Trophoblast cell (in vitro differentiated cells and primary cell): ENCODE measurements at regions not wholly inside any gene's neighbourhood (a gene's known extent, or its start where the extent isn't known, plus 50 kb on each side); places are given as distances from the start of the nearest gene placed in this dataset.
"Not testable (repeated sequence)": the region's sequence is repeated elsewhere in the genome, so short reads cannot be mapped to it uniquely, and the experiment has no call there.

ENCODE experiments used
- DNase-seq, 2 donors: peaks; one replicate each; pipeline ENCODE4 v3.0.0-alpha.2; 2016
- H2AFZ ChIP-seq: 2 replicates; pipeline ENCODE4 v1.6.1; 2013; ENCODE audit warnings: low read length, moderate library complexity, mild to moderate bottlenecking; ENCODE audit not compliant: insufficient read depth, poor library complexity
- H2AK5ac ChIP-seq: 2 replicates; pipeline ENCODE4 v1.6.1; 2013; ENCODE audit warnings: mild to moderate bottlenecking, low read length
- H2BK120ac ChIP-seq: 2 replicates; pipeline ENCODE4 v1.6.1; 2013; ENCODE audit warnings: low read length, mild to moderate bottlenecking, moderate library complexity; ENCODE audit not compliant: insufficient read depth, poor library complexity
- H2BK12ac ChIP-seq: 2 replicates; pipeline ENCODE4 v1.6.1; 2013; ENCODE audit warnings: mild to moderate bottlenecking, low read length, moderate library complexity
- H2BK5ac ChIP-seq: 2 replicates; pipeline ENCODE4 v1.6.1; 2013; ENCODE audit warnings: low read length, low read depth, moderate library complexity, mild to moderate bottlenecking; ENCODE audit not compliant: poor library complexity
- H3K14ac ChIP-seq: 2 replicates; pipeline ENCODE4 v1.6.1; 2013; ENCODE audit warnings: mild to moderate bottlenecking, low read length
- H3K18ac ChIP-seq: 2 replicates; pipeline ENCODE4 v1.6.1; 2013; ENCODE audit warnings: mild to moderate bottlenecking, low read length
- H3K23ac ChIP-seq: 2 replicates; pipeline ENCODE4 v1.6.1; 2013; ENCODE audit warnings: low read length
- H3K27ac ChIP-seq: 2 replicates; pipeline ENCODE4 v1.5.1; 2013; ENCODE audit warnings: low read depth, mild to moderate bottlenecking, inconsistent platforms, low read length, moderate library complexity
- H3K27me3 ChIP-seq: 2 replicates; pipeline ENCODE4 v1.6.1; 2013; ENCODE audit warnings: inconsistent platforms, mild to moderate bottlenecking, low read length, moderate library complexity; ENCODE audit not compliant: insufficient read depth
- H3K36me3 ChIP-seq, 2 experiments: 1 replicate in 1 of 2; 2 replicates in 1 of 2; pipeline ENCODE4 v1.6.1; 2013; ENCODE audit warnings: low read length in 2 of 2, mild to moderate bottlenecking in 2 of 2, moderate library complexity in 1 of 2; ENCODE audit not compliant: insufficient read depth in 2 of 2, control insufficient read depth in 1 of 2
- H3K4ac ChIP-seq: 2 replicates; pipeline ENCODE4 v1.6.1; 2013; ENCODE audit warnings: low read depth, mild to moderate bottlenecking, low read length, moderate library complexity
- H3K4me1 ChIP-seq, 2 experiments: 1 replicate in 1 of 2; 2 replicates in 1 of 2; pipeline ENCODE4 v1.6.1; 2013; ENCODE audit warnings: low read length in 2 of 2, mild to moderate bottlenecking in 2 of 2, moderate library complexity in 1 of 2; ENCODE audit not compliant: insufficient read depth in 2 of 2, control insufficient read depth in 1 of 2
- H3K4me2 ChIP-seq: 2 replicates; pipeline ENCODE4 v1.6.1; 2013; ENCODE audit warnings: inconsistent platforms, mild to moderate bottlenecking, low read length, moderate library complexity
- H3K4me3 ChIP-seq: 2 replicates; pipeline ENCODE4 v1.5.1; 2013; ENCODE audit warnings: mild to moderate bottlenecking, low read depth, low read length, inconsistent platforms
- H3K79me1 ChIP-seq: one replicate; pipeline ENCODE4 v1.6.1; 2013; ENCODE audit warnings: low read length
- H3K79me2 ChIP-seq: 2 replicates; pipeline ENCODE4 v1.6.1; 2013; ENCODE audit warnings: low read length, mild to moderate bottlenecking; ENCODE audit not compliant: control insufficient read depth, insufficient read depth, poor library complexity
- H3K9ac ChIP-seq: 2 replicates; pipeline ENCODE4 v1.6.1; 2013; ENCODE audit warnings: mild to moderate bottlenecking, low read length
- H3K9me3 ChIP-seq: 2 replicates; pipeline ENCODE4 v1.6.1; 2013; ENCODE audit warnings: low read depth, mild to moderate bottlenecking, control low read depth, inconsistent platforms, low read length; ENCODE audit not compliant: insufficient read depth
- H4K12ac ChIP-seq: 2 replicates; pipeline ENCODE4 v1.6.1; 2013; ENCODE audit warnings: low read depth, mild to moderate bottlenecking, low read length, moderate library complexity
- H4K8ac ChIP-seq: 2 replicates; pipeline ENCODE4 v1.6.1; 2013; ENCODE audit warnings: low read depth, mild to moderate bottlenecking, low read length, moderate library complexity
- H4K91ac ChIP-seq: one replicate; pipeline ENCODE4 v1.6.1; 2013; ENCODE audit warnings: low read depth, mild to moderate bottlenecking, low read length, moderate library complexity
- WGBS: extraction: QIAGEN DNeasy Blood & Tissue Kit; methylation state at CpG from one replicate; pipeline ENCODE4 v1.1.7; 2013; ENCODE audit warnings: missing lambda C conversion rate; ENCODE audit not compliant: insufficient read length, insufficient coverage; ENCODE audit errors: extremely low coverage; 5-methylcytosine and 5-hydroxymethylcytosine counted together

DNA sequence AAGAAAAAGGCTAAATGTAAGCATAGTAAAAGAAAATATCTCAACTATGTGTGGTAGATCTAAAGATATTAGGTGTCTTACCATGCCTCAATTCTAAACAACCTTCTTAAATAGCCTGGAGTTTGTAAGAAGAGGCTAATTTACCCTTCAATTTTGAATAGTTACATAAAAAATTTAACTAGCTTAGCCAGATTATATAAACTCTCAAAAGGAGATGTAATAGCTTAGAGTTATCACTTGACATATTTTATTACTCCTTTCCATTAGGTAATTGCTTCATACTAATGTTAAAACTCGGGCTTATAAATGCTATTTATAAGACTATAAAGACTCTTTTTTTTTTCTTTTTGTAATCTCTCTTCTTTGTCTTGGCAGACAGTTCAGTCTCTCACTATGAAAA, 297.5 kb upstream of the PABPC4L start:
- no peak overlapping the region for H3K27ac ChIP-seq
- DNase-seq: peak in 1 of 2 donors; percentile 27
- peaks cover 4% of the 10 kb centered on the region for H3K9me3 ChIP-seq
- no peak overlapping the region for H4K91ac ChIP-seq
- no peaks in the 10 kb centered on the region for H3K79me2 ChIP-seq
- no peak overlapping the region for H3K9ac ChIP-seq
- no peak overlapping the region for H2BK120ac ChIP-seq
- peaks cover 2 to 3% of the 10 kb centered on the region in 2 experiments for H3K4me1 ChIP-seq
- no peak overlapping the region for H3K4me2 ChIP-seq
- H3K4ac ChIP-seq: no peak overlapping the region
- H3K36me3 ChIP-seq: peaks cover 0 to 6% of the 10 kb centered on the region in 2 experiments
- no peaks in the 10 kb centered on the region for H3K27me3 ChIP-seq
- peaks cover 5% of the 10 kb centered on the region for H3K79me1 ChIP-seq
- no peak overlapping the region for H2AFZ ChIP-seq
- no peak overlapping the region for H3K18ac ChIP-seq
- H3K4me3 ChIP-seq: no peak overlapping the region
- H4K8ac ChIP-seq: no peak overlapping the region
- H2AK5ac ChIP-seq: no peak overlapping the region
- H3K23ac ChIP-seq: no peak overlapping the region
- no peak overlapping the region for H2BK5ac ChIP-seq
- no CpG with 5 or more reads among the region's 1 CpG for WGBS
- H3K14ac ChIP-seq: no peak overlapping the region
- no peak overlapping the region for H4K12ac ChIP-seq
- H2BK12ac ChIP-seq: no peak overlapping the region

DNA sequence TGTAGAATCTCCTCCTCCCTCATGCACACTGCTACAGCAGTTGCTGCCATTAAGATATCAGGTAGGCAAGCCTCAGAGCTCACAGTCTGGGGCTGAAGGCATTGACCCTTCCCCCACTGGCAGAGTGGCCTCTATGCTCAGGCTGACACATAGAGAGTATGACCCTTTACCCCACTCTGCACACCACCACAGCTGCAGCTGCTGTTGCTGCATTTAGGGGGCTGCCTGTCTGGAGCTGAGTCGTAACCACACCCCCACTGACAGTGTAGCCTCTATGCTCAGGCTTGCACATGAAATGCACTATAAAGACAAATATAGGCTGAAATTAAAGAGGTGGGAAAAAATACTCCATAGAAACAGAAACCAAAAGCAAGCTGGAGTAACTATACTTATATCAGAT, 289.3 kb upstream of the PABPC4L start:
- Histone ChIP-seq H3K9me3 (no peaks in the 10 kb centered on the region), H4K91ac (no peak overlapping the region), H3K27ac (no peak overlapping the region), H3K4ac (no peak overlapping the region), H3K18ac (no peak overlapping the region), H2BK12ac (no peak overlapping the region), H4K12ac (no peak overlapping the region), H3K4me1 (peaks cover 6 to 8% of the 10 kb centered on the region in 2 experiments), H2BK5ac (no peak overlapping the region), H2AK5ac (no peak overlapping the region), H3K79me2 (no peaks in the 10 kb centered on the region), H3K23ac (no peak overlapping the region), H3K14ac (peak overlapping the region; percentile 16), H3K36me3 (no peaks in the 10 kb centered on the region), H3K9ac (no peak overlapping the region), H3K27me3 (no peaks in the 10 kb centered on the region), H3K4me2 (no peak overlapping the region), H2BK120ac (no peak overlapping the region), H3K79me1 (no peaks in the 10 kb centered on the region), H4K8ac (no peak overlapping the region), H3K4me3 (no peak overlapping the region), H2AFZ (no peak overlapping the region)
- no CpG with 5 or more reads among the region's 1 CpG for WGBS
- no peak for DNase-seq

DNA sequence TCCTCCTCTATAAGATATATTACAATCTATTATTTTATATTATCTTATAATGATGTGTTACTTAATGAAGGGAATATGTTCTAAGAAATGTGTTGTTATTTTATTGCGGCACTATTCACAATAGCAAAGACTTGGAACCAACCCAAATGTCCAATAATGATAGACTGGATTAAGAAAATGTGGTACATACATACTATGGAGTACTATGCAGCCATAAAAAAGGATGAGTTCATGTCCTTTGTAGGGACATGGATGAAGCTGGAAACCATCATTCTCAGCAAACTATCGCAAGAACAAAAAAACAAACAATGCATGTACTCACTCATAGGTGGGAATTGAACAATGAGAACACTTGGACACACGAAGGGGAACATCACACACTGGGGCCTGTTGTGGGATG, 281.9 kb upstream of the PABPC4L start:
- H4K12ac ChIP-seq, H2BK120ac ChIP-seq, H3K27me3 ChIP-seq, H3K79me2 ChIP-seq, H3K4me1 ChIP-seq, H2AFZ ChIP-seq, H3K9me3 ChIP-seq, H3K36me3 ChIP-seq, H3K23ac ChIP-seq, H3K4me2 ChIP-seq, H3K14ac ChIP-seq, H4K8ac ChIP-seq, H3K4me3 ChIP-seq, DNase-seq, H3K18ac ChIP-seq, H3K27ac ChIP-seq, H2AK5ac ChIP-seq, H3K9ac ChIP-seq, H3K79me1 ChIP-seq, H4K91ac ChIP-seq, H2BK12ac ChIP-seq, H2BK5ac ChIP-seq, H3K4ac ChIP-seq: not testable (repeated sequence)
- WGBS: no CpG with 5 or more reads among the region's 3 CpGs

DNA sequence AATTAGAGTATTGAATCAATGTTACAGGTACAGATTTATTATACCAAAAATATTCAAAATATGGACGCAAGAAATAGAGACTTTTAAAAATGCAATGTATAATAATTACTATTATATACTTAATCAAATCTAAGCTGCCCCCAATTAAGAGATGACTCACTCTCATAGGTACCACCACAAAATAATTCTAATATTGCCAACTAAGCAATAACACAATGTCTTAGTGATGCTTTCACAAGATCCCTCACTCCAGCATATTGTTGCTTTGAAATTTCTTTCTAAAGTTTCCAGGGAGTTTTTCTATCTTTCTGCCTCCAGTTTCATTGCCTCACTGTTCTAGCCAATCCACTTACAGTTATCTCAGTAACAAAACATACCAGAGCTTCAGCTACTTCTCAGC, 270.0 kb upstream of the PABPC4L start:
- Histone ChIP-seq H3K23ac (no peak overlapping the region), H3K36me3 (peaks cover 0 to 2% of the 10 kb centered on the region in 2 experiments), H3K79me2 (no peaks in the 10 kb centered on the region), H3K27me3 (no peaks in the 10 kb centered on the region), H4K12ac (no peak overlapping the region), H3K9me3 (no peaks in the 10 kb centered on the region), H3K9ac (no peak overlapping the region), H3K27ac (no peak overlapping the region), H2BK5ac (no peak overlapping the region), H3K14ac (no peak overlapping the region), H3K4me3 (no peak overlapping the region), H4K8ac (no peak overlapping the region), H2BK12ac (no peak overlapping the region), H3K79me1 (peaks cover 5% of the 10 kb centered on the region), H3K4me1 (no peaks in the 10 kb centered on the region), H3K18ac (no peak overlapping the region), H4K91ac (no peak overlapping the region), H3K4ac (no peak overlapping the region), H2BK120ac (no peak overlapping the region), H3K4me2 (no peak overlapping the region), H2AFZ (no peak overlapping the region), H2AK5ac (no peak overlapping the region)
- WGBS: no CpG with 5 or more reads among the region's 1 CpG
- DNase-seq: no peak
